Gastroesophageal sphincter (tissue), 3 donors: ENCODE measurements at regions not wholly inside any gene's neighbourhood (a gene's known extent, or its start where the extent isn't known, plus 50 kb on each side); places are given as distances from the start of the nearest gene placed in this dataset.

ENCODE experiments used
- EP300 ChIP-seq: sonication (generic); formaldehyde crosslinking; IDR thresholded peaks from one replicate; pipeline ENCODE4 v1.6.1; 2017; ENCODE audit warnings: antibody characterized with exemption, mild to moderate bottlenecking
- POLR2A ChIP-seq, 2 donors: fragments of 450-650 bp; IDR thresholded peaks; one replicate each; pipeline ENCODE4 v1.6.1; 2017; ENCODE audit warnings: antibody characterized with exemption in 2 of 2, mild to moderate bottlenecking in 2 of 2, moderate library complexity in 1 of 2
- POLR2AphosphoS5 ChIP-seq: sonication (generic); formaldehyde crosslinking; IDR thresholded peaks from one replicate; pipeline ENCODE4 v1.6.1; 2017; ENCODE audit warnings: antibody characterized with exemption
- TF ChIP-seq, protein P1 (sequence below), 4 experiments: fragments of 200-600 bp in 2 of 4; fragments of 450-650 bp in 2 of 4; sonication (generic) in 1 of 4; IDR thresholded peaks; one replicate each; pipeline ENCODE4 v1.5.1; 2017 to 2019; ENCODE audit warnings: antibody characterized with exemption in 4 of 4, mild to moderate bottlenecking in 2 of 4, moderate library complexity in 2 of 4

DNA sequence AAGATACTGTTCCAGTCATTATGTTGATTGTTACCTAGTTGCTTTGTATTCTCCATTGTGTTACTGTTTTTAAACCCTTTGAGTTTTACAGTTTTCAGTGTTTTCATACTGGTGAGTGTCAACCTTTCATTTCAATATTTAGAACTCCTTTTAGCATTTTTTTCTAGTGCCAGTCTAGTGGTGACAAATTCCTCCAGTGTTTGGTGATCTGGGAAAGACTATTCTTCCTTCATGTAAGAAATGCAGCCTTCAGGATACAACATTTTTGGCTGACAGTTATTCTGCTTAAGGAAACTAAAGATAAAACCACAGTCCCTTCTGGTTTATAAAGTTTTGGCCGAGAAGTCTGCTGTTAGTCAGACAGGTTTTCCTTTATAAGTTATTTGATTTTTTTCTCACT is 143.8 kb downstream of the ETAA1 start:
- TF ChIP-seq, protein P1, sequence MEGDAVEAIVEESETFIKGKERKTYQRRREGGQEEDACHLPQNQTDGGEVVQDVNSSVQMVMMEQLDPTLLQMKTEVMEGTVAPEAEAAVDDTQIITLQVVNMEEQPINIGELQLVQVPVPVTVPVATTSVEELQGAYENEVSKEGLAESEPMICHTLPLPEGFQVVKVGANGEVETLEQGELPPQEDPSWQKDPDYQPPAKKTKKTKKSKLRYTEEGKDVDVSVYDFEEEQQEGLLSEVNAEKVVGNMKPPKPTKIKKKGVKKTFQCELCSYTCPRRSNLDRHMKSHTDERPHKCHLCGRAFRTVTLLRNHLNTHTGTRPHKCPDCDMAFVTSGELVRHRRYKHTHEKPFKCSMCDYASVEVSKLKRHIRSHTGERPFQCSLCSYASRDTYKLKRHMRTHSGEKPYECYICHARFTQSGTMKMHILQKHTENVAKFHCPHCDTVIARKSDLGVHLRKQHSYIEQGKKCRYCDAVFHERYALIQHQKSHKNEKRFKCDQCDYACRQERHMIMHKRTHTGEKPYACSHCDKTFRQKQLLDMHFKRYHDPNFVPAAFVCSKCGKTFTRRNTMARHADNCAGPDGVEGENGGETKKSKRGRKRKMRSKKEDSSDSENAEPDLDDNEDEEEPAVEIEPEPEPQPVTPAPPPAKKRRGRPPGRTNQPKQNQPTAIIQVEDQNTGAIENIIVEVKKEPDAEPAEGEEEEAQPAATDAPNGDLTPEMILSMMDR (IDR thresholded peaks at IDR 0.05), result no peak
- TF ChIP-seq POLR2A (IDR thresholded peaks at IDR 0.05) (no peak), EP300 (no peak), POLR2AphosphoS5 (no peak)
